Stimulated activated CD4-positive, alpha-beta T cell treated with anti-CD3 and anti-CD28 coated beads, Interleukin-2, amount 100 ng/mL, for 48 hours (primary cell): ENCODE measurements at regions not wholly inside any gene's neighbourhood (a gene's known extent, or its start where the extent isn't known, plus 50 kb on each side); places are given as distances from the start of the nearest gene placed in this dataset.
A peak's percentile ranks its signal among the peaks of the same experiment; 100 is the strongest.

Experiments used
- DNase-seq, 2 donors: peaks; one replicate each; pipeline ENCODE4 v3.0.0-alpha.2; 2020

DNA sequence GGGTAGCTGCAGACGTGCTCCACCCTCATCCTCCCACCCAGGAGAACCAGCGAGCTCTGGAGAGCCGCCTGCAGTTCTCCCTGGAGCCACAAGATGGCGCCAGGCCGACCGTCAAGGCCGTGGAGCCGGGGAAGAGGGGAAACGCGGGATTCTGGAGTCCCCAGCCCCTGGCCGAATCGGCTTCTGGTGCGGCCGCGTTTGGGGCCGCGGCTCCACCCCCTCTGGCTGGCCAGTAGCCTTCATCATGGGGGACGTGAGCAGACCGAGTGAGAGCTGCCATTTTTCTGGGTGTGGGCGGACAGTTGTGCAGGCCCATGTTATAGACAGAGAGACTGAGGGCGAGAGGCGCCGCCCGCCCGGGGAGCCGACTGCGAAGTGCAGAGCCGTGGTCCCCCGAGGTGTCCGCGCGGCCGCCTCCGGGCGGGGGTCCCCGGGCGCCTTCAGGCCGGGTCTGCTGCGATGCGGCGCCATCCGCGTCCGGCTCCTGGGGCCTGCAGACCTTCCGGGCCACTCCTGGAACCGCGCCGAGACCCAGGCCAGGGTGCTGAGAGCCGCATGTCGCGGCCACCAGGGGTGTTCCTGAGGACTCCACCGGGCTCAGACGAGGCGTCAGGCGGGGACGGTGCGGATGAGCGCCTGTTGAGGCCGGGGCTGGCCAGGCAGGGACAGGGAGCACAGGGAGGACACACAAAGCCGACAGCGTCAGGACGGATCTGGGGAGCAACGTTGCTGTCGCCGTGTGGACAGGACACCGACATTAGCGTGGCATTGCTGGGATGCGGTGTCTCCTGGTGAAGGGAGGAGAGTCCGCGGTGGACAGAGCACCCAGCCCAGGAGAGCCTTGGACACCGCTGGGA, 418.2 kb upstream of the HS6ST1 start:
- peak; percentile 63 to 68 for DNase-seq

DNA sequence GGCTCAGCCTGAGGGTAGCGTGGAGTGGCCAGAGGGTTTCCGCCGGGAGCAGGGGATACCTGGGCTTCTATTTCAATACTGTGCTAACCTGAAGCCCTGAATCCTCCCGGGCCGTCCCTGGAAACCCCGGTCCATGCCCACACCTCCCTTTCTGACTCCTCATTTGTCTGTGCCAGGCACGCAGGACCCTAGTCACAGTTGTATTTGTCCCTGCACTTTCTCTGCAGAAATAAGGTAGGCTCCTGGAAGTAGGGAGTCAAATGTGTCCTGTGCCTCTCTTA, 418.8 kb upstream of the HS6ST1 start:
- DNase-seq, result no peak

DNA sequence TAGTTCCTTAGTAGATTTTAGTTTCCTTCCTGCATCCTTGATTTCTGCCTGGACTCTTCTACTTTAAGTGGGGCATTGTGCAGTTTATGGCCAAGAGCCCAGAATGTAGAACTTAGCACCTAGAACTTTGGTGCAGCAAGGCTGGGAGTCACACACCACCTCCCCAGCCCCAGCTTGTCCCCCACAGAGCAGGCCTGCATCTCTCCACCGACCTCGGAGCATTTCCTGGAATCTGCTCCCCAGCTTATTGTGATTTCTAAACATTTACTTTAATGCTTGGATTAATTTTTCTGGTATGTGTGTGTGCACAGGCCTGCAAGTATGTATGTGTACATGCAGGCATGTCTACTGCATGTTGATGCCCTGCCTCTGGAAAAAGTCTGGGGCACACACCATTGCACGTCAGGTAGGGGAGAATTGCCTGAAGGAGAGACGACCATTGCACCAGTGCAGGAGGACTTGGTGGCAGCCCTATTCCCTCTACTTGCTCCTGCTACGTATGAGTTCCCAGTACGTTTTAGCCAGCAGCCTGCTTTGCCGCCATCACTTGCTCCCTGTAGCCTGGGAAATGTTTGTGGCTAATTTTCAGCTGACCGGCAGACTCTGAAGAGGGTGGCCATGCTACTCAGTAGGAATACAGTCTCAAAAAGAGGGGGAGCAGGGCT, 419.9 kb upstream of the HS6ST1 start:
- no peak for DNase-seq

- no peak for DNase-seq
Measured at GRCh38 chr2:128742467-128742866, 423.8 kb upstream of the HS6ST1 start.

DNA sequence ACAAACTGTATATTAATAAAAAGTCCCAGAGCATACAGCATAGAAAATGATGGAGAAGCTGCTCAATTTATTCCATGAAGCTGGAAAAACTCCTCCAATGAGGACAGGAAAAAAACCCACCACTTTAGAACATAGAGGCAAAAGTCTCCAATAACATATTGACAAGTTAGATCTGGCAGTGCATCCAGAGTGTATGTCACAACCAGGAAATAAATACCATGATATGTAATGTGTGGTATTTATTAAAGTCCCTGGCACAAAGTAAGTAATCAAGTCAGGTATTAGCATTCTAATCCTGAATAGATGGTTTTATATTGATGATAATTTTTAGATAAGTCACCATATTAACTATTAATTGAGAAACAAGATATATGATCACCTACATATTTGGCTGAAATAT, 427.3 kb upstream of the HS6ST1 start:
- DNase-seq, result no peak

DNA sequence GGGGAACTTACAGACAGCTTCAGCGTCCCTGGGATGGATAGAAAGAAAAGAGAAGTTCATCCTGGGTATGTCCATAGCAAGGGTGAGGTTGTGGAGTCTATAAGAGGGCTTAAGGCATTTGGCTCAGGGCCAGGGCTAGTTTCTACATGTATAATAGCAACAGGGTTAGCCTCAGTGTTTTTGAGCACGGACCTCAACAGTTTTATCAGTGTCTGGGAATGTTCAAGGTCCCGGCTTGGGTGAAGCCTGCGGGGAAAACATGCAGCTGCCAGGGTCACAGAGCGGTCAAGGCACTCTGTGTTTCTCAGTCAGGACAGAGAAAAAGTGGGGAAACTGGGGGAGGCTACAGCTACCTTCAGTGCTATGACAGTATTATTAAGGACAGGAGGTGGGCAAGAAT, 427.7 kb upstream of the HS6ST1 start:
- no peak for DNase-seq

- DNase-seq, result no peak
Measured at GRCh38 chr2:128748336-128748735, 429.7 kb upstream of the HS6ST1 start.

DNA sequence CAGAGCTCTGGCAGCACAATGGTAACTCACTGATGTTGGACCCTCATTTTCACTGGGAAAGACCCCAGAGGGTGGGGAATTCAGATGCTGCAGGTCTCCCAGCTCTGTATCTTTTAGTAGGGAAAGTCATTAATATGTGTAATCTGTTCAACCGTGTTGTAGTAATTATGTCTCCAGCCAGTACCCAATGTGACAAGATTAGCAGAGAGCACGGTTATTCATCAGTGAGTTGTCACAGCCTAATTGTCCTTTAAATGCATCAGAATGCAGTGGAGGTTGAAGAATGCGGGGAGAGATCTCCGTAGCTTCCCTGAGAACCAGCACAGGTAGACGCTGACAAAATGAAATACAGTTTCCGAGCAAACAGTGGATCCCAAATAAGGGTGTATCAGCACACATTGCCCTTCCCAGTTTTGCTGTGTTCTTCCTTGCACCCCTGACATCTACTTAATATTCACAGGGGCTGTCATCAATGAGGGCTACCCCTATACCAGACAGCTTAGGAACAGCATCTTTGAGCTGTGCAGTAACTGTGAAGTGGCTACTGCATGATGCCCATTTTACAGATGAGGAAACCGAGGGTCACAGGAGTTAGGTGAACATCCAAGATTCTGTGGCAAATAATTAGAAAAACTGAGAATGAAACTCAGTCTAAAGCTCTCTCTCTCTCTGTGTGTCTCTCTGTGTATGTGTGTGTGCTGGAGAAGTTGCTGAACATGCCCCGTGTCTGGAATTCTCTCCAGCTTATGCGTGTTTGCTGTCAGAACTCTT, 430.4 kb upstream of the HS6ST1 start:
- no peak for DNase-seq

- DNase-seq, result no peak
Measured at GRCh38 chr2:128750328-128751165, 431.9 kb upstream of the HS6ST1 start.

DNA sequence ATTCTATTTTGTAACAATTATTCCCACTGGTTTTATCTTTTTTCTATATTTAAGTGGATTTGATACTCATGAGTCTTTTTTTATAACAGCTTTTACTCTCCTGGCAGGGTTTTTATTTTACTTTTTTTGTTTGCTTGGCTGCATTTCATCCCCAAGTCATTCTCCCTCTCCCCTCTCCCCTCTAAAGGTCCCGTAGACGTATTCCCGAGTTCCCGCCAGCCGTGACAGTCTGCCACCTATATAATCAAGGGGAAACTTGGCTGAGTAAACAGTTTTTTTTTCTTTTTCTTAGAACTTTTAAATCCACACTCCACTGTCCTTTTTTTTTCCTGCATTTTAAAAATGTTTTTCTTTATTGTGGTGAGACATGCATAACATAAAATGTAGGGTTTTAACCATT, 433.1 kb upstream of the HS6ST1 start:
- no peak for DNase-seq

GRCh38 chr2:128752691-128753263, 434.1 kb upstream of the HS6ST1 start:
- no peak for DNase-seq

- DNase-seq, result no peak
Measured at GRCh38 chr2:128753321-128753720, 434.7 kb upstream of the HS6ST1 start.

GRCh38 chr2:128753800-128754199, 435.1 kb upstream of the HS6ST1 start:
- DNase-seq, result no peak

- no peak for DNase-seq
Measured at GRCh38 chr2:128754246-128754724, 435.6 kb upstream of the HS6ST1 start.

- no peak for DNase-seq
Measured at GRCh38 chr2:128755695-128756364, 437.2 kb upstream of the HS6ST1 start.

- no peak for DNase-seq
Measured at GRCh38 chr2:128756365-128756717, 437.7 kb upstream of the HS6ST1 start.

DNA sequence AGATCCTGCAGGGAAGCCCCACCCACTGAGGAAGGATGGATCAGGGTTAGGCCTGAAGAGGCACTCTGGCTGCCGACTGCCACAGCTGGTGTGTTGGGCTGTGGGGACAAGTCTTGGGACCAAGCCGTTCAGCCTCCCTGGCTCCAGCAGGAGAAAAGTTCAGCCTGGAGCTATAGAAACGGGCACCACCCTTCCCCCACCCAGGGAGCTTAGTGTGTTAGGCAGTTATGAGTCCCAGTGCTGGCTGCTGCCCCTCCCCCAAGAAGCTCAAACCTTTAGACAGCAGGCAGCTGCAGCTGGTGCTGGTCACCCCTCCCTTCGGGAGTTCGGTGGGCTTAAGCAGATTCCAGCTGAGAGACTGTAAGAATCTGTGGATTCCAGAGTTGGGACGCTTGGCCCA, 447.1 kb upstream of the HS6ST1 start:
- no peak for DNase-seq

DNA sequence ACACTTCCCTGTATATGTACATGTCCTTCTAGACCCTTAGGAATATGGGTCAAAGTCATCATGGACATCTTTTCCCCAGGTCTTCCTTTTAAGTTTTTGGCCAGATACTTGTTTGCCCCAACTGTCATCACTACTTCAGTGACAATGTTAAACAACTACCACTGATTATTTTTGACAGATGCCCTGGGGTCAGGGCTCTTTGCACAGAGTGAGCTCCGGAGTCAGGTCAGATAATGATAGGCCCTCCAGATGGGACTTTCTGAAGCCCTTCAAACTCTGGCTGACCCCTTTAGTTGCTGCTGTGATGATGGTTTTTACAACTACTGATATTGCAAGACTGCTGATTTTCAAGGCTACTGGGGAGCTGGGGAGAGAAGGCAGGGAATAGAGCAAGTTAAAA, 449.4 kb upstream of the HS6ST1 start:
- no peak for DNase-seq

DNA sequence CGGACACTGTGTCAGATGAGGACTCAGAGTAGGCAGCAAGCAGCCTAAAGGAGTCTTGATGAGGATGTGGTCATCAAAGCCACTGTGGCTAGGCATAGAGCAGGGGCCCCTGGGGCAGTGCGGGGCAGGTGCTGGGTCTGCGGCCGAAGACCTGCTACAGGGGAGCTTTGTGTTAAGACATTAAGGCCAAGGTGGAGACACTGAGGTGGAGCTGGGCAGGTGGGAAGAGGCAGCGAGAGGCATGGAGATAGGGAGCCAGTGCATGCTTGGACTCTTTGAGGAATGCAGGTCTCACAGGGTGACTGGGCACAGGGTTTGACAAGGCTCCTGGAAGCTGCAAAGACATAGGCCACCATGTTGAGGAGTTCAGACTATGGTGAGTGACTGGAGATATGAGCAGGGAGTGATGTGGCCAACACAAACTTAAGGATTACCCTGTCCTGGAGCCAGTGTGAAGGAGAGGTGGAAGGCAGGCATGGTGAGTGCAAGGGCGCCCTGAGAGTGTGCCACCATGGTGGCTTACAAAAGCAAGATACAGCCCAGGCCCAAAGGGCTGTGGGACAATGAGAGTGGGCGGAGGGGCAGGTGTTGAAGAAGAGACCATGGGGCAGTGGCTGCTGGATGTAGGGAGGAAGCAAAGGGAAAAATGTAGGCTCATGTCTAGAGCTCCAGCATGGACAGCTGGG, 450.9 kb upstream of the HS6ST1 start:
- DNase-seq, result no peak

- no peak for DNase-seq
Measured at GRCh38 chr2:128770143-128771085, 451.7 kb upstream of the HS6ST1 start.
